Stimulated activated CD4-positive, alpha-beta T cell treated with anti-CD3 and anti-CD28 coated beads, Interleukin-15, amount 100 ng/mL, for 24 hours (primary cell): ENCODE measurements at regions not wholly inside any gene's neighbourhood (a gene's known extent, or its start where the extent isn't known, plus 50 kb on each side); places are given as distances from the start of the nearest gene placed in this dataset.

Experiments used
- DNase-seq: peaks from one replicate; pipeline ENCODE4 v3.0.0-alpha.2; 2020

DNA sequence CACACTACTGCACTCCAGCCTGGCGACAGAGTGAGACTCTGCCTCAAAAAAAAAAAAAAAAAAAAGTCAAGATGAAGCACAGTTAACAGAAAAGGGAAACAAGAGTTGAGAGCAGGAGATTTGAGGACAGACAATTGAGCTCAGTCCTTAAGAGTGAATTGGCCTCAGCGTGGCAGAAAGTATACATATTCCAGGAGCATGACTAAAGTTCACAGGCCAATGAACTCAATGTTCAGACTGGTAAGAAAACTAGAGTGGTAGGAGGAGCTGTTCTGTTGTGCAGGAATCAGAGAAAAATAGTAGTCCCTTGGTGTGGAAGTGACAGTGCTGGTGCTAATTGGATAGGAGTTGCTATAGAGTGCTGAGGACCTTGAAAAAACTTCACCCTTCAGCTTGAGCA, 60.0 kb downstream of the NRN1 start:
- DNase-seq, result no peak

DNA sequence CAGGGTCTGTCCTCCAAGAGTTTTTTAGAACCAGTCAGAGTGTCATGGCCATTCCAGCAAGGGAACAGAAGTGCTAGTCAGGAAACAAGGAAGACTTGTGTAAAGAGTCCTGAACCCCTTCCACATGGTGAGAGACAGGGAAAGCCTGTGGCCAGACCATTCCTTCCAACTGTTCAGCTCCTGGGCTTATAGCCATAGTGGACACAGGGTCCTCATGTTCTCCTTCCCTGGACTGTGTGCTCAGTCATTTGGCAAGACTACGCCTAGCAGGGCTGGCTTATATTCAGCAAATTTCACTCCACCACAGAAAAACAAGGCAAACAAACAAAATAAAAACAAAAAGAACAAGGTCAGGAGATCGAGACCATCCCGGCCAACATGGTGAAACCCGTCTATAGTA, 60.5 kb downstream of the NRN1 start:
- DNase-seq, result no peak

DNA sequence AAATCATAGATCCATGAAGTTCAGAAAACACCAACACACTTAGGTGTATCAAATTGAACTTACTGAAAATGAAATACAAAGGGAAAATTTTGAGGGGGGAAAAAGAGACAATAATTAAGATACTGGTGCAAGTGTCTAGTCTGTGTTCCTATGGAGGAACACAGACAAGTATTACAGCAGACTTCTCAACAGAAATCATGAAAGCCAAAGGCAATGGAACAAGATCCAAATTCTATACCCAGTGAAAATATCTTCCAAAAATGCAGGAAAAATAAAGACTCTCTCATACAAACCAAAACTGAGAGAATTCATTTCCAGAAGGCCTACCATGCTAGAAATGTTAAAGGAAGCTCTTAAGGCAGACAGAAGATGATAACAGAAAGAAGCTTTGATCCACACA, 63.1 kb downstream of the NRN1 start:
- no peak for DNase-seq

GRCh38 chr6:5942591-5942990, 64.1 kb downstream of the NRN1 start:
- DNase-seq, result no peak

GRCh38 chr6:5941188-5941587, 65.5 kb downstream of the NRN1 start:
- DNase-seq, result no peak

- DNase-seq, result no peak
These were observed 67.8 kb downstream of the NRN1 start for GRCh38 chr6:5938934-5939333.

DNA sequence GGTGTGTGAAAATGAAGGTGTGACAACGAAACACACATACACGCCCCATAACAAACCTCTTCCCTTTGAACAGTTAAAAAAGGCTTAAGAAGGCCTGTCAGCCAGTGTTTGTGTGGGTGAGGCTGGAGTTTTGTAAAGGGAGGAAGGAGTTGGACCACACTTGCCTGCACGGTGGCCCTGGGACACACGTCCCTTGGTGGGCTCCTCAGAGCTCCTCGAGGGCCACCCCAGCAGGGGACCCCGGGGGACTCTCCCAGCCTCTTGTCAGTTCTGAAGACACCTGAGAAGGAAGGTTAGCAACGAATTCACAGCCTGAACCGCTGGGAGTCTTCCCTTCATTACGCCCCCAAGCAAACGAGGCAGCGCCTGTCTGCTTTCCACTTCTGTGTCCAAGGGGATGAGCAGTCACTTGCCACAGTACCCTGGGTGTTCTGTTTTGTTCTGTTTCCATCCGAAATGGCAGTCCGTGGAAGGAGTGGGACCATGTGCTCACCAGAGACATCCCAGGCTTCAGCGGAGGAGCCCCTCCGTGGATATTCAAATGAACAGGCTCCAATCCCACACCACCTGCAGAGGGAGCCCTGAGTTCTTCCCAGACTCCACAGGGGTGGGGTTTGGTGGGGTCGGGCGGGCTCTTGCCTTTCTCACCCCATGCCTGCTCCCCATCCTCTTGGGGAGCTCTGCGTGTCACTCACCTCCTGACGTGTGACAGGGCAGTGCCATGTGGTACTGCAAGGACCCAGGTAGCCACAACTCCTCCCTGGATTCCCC, 68.6 kb downstream of the NRN1 start:
- no peak for DNase-seq

- no peak for DNase-seq
These were observed 69.4 kb downstream of the NRN1 start for GRCh38 chr6:5937169-5937909.

DNA sequence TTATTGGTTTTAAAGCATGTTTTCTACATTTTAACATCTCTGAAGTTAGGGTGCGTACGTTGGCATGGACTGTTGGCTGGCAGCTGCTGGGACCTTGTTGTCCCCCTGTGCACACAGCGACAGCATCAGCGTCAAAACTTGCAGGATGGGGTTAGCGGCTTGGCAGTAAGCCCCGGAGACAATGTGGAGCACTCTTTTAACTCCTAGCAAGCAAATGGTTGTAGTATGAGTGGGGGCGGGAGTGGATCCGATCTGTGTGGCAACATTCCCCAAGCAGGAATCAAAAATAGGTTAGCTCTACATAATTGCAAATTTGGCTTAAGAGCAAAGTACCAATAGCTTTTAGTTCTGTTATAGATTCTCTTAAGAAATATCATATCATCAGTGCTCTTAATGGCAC, 70.1 kb downstream of the NRN1 start:
- no peak for DNase-seq

- no peak for DNase-seq
These were observed 70.6 kb downstream of the NRN1 start for GRCh38 chr6:5936140-5936539.

DNA sequence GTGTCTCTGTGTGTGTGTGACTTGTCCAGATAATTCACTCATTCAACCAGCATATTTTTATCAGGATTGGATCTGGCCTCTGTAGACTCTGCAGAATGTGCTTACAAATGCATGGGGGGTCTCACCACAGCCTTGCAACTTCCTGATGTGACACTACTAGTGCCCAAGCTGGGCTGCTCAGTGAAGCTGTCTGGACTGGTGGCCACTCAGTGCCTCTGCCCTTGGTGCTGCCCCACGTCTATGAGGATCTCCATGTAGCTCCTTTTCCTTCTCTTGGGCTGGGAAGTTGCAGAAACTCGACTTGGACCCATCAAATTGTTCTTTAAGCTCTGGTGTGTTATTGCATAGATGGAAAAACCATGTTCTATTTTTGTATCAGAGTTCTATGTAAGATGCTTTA, 75.8 kb downstream of the NRN1 start:
- DNase-seq, result no peak

- DNase-seq, result no peak
These were observed 76.5 kb downstream of the NRN1 start for GRCh38 chr6:5930143-5930770.

- no peak for DNase-seq
These were observed 82.9 kb downstream of the NRN1 start for GRCh38 chr6:5923840-5924239.

- DNase-seq, result no peak
These were observed 84.5 kb downstream of the NRN1 start for GRCh38 chr6:5922230-5922629.

DNA sequence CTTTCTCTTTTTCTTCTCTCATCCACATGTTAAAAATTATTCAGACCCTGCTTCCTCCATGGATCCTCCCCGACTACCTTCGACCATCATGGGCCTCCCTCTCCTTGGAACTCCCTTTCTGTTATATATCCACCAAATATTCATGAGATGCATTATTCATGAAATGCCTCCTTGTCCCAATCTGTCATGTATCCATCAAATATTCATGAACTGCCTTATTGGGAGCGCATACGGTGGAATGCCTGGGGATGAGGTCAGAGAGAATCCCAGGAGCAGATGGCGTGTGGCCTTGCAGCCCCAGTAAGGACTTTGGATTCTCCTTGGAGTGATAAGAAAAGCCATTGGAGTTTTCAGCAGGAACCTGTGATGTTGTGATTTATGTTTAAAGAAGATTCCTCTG, 97.0 kb downstream of the NRN1 start:
- no peak for DNase-seq

GRCh38 chr6:5906842-5907241, 99.9 kb downstream of the NRN1 start:
- DNase-seq, result no peak

- no peak for DNase-seq
These were observed 100.4 kb downstream of the NRN1 start for GRCh38 chr6:5906340-5906670.

DNA sequence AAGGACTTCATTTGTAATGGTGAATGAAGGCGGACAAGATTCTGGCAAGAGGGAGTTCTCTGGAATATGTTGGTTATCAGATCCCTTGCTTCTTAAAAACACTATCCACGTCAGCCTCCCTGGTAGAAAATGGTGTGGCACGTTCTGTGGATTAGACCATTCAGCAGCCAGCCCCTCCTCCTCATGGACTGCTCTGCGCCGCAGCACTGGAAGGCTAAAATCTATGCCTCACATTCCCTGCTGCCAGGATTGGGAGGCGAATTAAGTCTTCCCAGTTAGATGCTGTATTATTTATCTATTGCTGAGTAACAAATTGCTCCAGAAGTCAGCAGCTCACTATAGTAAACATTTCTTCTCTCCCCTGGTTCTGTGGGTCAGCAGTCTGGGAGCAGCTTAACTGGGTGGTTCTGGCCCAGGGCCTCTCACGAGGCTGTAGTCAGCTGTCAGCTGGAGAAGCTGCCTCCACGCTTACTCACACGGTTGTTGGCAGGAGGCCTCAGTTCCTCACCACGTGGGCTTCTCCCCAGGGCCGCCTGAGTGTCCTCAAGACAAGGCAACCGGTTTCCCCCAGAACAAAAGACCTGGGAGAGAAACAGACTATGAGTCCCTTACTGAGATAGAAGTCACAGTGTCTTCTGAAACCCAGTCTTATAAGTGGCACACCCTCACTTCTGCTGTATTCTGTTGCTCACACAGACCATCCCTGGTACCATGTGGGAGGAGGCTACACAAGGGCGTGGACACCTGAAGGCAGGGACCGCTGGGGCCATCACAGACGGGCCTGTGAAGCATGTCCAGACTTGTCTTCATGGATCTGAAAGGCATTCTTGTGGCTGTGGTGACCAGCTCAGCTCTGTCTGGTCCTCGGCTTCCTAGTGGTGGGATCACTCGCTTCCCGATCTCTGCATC, 101.0 kb downstream of the NRN1 start:
- no peak for DNase-seq

GRCh38 chr6:5904532-5904931, 102.2 kb downstream of the NRN1 start:
- no peak for DNase-seq

DNA sequence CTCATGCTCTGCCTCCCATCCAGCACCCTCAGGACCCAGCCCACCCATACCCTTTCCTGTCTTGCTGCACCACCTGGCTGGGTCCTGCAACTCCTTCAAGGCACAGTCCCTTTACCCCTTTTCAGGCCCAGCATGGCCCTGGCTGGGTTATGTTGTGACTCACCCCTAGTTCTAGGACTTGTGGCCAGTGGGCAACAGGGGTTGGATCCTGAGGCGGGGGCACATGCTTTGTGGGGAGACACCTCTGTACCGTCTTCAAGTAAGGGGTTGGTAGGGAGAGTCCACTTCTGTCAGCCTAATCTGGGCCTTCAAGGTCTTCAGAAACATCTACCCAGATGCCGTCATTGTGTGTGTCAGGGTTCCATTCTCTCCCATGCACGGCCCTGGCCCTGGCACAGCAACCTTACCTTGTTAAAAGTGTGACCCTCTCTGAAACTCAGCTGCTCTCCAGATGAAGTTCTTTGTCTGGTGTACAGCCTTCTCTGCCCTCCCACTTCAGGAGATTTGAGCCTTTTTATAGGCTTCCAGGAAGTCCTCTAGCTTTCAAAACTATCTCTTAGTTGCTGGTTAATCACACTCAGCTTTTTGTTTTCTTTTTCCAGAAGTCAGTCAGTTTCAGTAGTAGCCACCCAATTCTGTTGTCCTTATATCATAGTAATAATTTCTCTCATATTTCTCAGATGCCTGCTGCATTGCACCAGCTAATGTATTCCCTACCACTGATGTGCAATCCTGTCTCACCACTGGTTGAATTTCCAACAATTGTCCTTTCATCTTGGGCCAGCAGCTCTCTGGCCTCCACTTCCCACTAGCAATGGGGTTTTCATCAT, 107.3 kb downstream of the NRN1 start:
- DNase-seq, result no peak

- no peak for DNase-seq
These were observed 108.2 kb downstream of the NRN1 start for GRCh38 chr6:5898563-5898962.

DNA sequence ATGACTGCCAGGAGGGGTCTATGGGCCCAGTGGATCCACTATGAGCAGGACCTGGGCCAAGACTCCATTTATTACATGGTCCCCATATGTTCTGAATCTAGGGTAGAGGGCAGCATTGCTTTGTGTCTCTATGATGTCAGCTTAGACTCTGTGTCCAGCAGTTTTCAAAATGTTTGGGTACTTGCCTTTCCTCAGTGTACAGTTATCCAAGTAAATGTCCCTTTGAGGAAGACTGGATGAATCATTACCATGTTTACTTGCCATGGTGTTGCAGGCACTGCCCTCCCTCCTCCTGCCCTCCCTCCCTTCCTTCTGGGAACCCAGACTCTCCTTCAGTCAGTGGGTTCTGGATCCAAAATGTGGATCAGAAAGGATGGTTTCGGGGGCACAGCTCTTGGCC, 108.6 kb downstream of the NRN1 start:
- DNase-seq, result no peak
